ENCODE measurements at regions not wholly inside any gene's neighbourhood (a gene's known extent, or its start where the extent isn't known, plus 50 kb on each side); places are given as distances from the start of the nearest gene placed in this dataset.
A peak's percentile ranks its signal among the peaks of the same experiment; 100 is the strongest.

- DNase-seq (ENCODE audit: low spot score) = no peak
Observed at GRCh38 chr10:131774681-131775085, 126.1 kb upstream of the PPP2R2D start.

GRCh38 chr10:131775433-131775832 is 125.4 kb upstream of the PPP2R2D start:
- DNase-seq (ENCODE audit: low spot score) = no peak

- no peak for DNase-seq (ENCODE audit: low spot score)
Observed at GRCh38 chr10:131775833-131776232, 125.0 kb upstream of the PPP2R2D start.

GRCh38 chr10:131776496-131776895 is 124.3 kb upstream of the PPP2R2D start:
- no peak for DNase-seq (ENCODE audit: low spot score)

- DNase-seq (ENCODE audit: low spot score) = no peak
Observed at GRCh38 chr10:131777162-131777561, 123.6 kb upstream of the PPP2R2D start.

GRCh38 chr10:131777921-131778320 is 122.9 kb upstream of the PPP2R2D start:
- DNase-seq (ENCODE audit: low spot score) = no peak

- no peak for DNase-seq (ENCODE audit: low spot score)
Observed at GRCh38 chr10:131778385-131778784, 122.4 kb upstream of the PPP2R2D start.

- DNase-seq (ENCODE audit: low spot score) = no peak
Observed at GRCh38 chr10:131778842-131779241, 122.0 kb upstream of the PPP2R2D start.

- no peak for DNase-seq (ENCODE audit: low spot score)
Observed at GRCh38 chr10:131779661-131780394, 121.0 kb upstream of the PPP2R2D start.

- no peak for DNase-seq (ENCODE audit: low spot score)
Observed at GRCh38 chr10:131781076-131781475, 119.7 kb upstream of the PPP2R2D start.

- no peak for DNase-seq (ENCODE audit: low spot score)
Observed at GRCh38 chr10:131781791-131782190, 119.0 kb upstream of the PPP2R2D start.

- DNase-seq (ENCODE audit: low spot score) = no peak
Observed at GRCh38 chr10:131784363-131785120, 116.3 kb upstream of the PPP2R2D start.

GRCh38 chr10:131785121-131785460 is 115.7 kb upstream of the PPP2R2D start:
- DNase-seq (ENCODE audit: low spot score) = no peak

- DNase-seq (ENCODE audit: low spot score) = no peak
Observed at GRCh38 chr10:131786756-131787605, 113.8 kb upstream of the PPP2R2D start.

- no peak for DNase-seq (ENCODE audit: low spot score)
Observed at GRCh38 chr10:131787961-131788360, 112.8 kb upstream of the PPP2R2D start.

- no peak for DNase-seq (ENCODE audit: low spot score)
Observed at GRCh38 chr10:131788386-131788785, 112.4 kb upstream of the PPP2R2D start.

- DNase-seq (ENCODE audit: low spot score) = no peak
Observed at GRCh38 chr10:131789516-131789915, 111.3 kb upstream of the PPP2R2D start.

GRCh38 chr10:131790021-131790420 is 110.8 kb upstream of the PPP2R2D start:
- peak; percentile 10 for DNase-seq (ENCODE audit: low spot score)

- DNase-seq (ENCODE audit: low spot score) = no peak
Observed at GRCh38 chr10:131792011-131792651, 108.7 kb upstream of the PPP2R2D start.

- no peak for DNase-seq (ENCODE audit: low spot score)
Observed at GRCh38 chr10:131792809-131793208, 108.0 kb upstream of the PPP2R2D start.

GRCh38 chr10:131795761-131796160 is 105.0 kb upstream of the PPP2R2D start:
- no peak for DNase-seq (ENCODE audit: low spot score)

- no peak for DNase-seq (ENCODE audit: low spot score)
Observed at GRCh38 chr10:131797626-131798025, 103.2 kb upstream of the PPP2R2D start.

All from H4 (cell line).